SU-DHL-6 (cell line): ENCODE measurements at regions not wholly inside any gene's neighbourhood (a gene's known extent, or its start where the extent isn't known, plus 50 kb on each side); places are given as distances from the start of the nearest gene placed in this dataset.

Source experiments
- H2AFZ ChIP-seq: fragments of 200-600 bp; sonication (generic); 2 replicates; pipeline ENCODE4 v1.6.1; 2014; ENCODE audit warnings: low read depth, mild to moderate bottlenecking, moderate library complexity, mixed read lengths, antibody characterized with exemption, low read length; ENCODE audit not compliant: severe bottlenecking
- H3F3A ChIP-seq: fragments of 200-600 bp; shearing (Covaris generic); 2 replicates; pipeline ENCODE4 v1.6.0; 2016; ENCODE audit warnings: antibody characterized with exemption, mild to moderate bottlenecking; ENCODE audit not compliant: insufficient read depth
- H3K27ac ChIP-seq: fragments of 200-600 bp; sonication (generic); 2 replicates; pipeline ENCODE4 v1.5.1; 2016; ENCODE audit warnings: low read depth, mild to moderate bottlenecking, low read length, moderate library complexity, mixed read lengths
- H3K27me3 ChIP-seq: fragments of 200-600 bp; sonication (generic), shearing (Covaris generic); 2 replicates; pipeline ENCODE4 v1.6.0; 2014; ENCODE audit warnings: mild to moderate bottlenecking, low read length
- H3K36me3 ChIP-seq: fragments of 200-600 bp; sonication (generic); 2 replicates; pipeline ENCODE4 v1.6.1; 2014; ENCODE audit warnings: mild to moderate bottlenecking, low read length, mixed read lengths
- H3K4me2 ChIP-seq: fragments of 300-600, 200-600 bp; shearing (Covaris generic), sonication (generic); 2 replicates; pipeline ENCODE4 v1.6.0; 2014; ENCODE audit warnings: low read length, low read depth, mild to moderate bottlenecking; ENCODE audit not compliant: poor library complexity, severe bottlenecking
- H3K4me3 ChIP-seq: fragments of 200-600 bp; sonication (generic); 2 replicates; pipeline ENCODE4 v1.5.1; 2014; ENCODE audit warnings: antibody characterized with exemption, low read length, mild to moderate bottlenecking, mixed read lengths; ENCODE audit not compliant: insufficient read depth, poor library complexity, severe bottlenecking
- H3K79me2 ChIP-seq: fragments of 200-600 bp; sonication (generic); 2 replicates; pipeline ENCODE4 v1.6.1; 2014; ENCODE audit warnings: mild to moderate bottlenecking, low read length, moderate library complexity; ENCODE audit not compliant: insufficient read depth
- H3K9ac ChIP-seq: fragments of 200-600 bp; sonication (generic); 2 replicates; pipeline ENCODE4 v1.7.0; 2014; ENCODE audit warnings: mild to moderate bottlenecking, low read length
- H3K9me2 ChIP-seq: fragments of 200-600 bp; sonication (generic); replicated peaks from 2 replicates; pipeline ENCODE4 v1.6.1; 2014; ENCODE audit warnings: low read length; ENCODE audit not compliant: insufficient read depth
- H3K9me3 ChIP-seq: fragments of 200-600 bp; sonication (generic); 2 replicates; pipeline ENCODE4 v1.6.1; 2014; ENCODE audit warnings: low read length, mixed read lengths; ENCODE audit not compliant: insufficient read depth
- H4K20me1 ChIP-seq: fragments of 200-600 bp; sonication (generic); 2 replicates; pipeline ENCODE4 v1.6.1; 2014; ENCODE audit warnings: low read depth, mild to moderate bottlenecking, antibody characterized with exemption, low read length, moderate library complexity, mixed read lengths
- EZH2phosphoT487 ChIP-seq: fragments of 200-600 bp; sonication (generic), shearing (Covaris generic); conservative IDR thresholded peaks from 2 replicates; pipeline ENCODE4 v1.6.1; 2018; ENCODE audit warnings: mild to moderate bottlenecking, antibody characterized with exemption, low read length, moderate library complexity, mixed read lengths
- TF ChIP-seq, protein P1 (sequence below): fragments of 200-600 bp; sonication (generic); IDR thresholded peaks from one replicate; pipeline ENCODE4 v1.5.1; 2017; ENCODE audit warnings: antibody characterized with exemption, mild to moderate bottlenecking, low read length, moderate library complexity; ENCODE audit not compliant: insufficient read depth, poor library complexity, severe bottlenecking

- Histone ChIP-seq H3K9me2 (no peaks in the 10 kb centered on the region), H3K27ac (no peak overlapping the region), H3K79me2 (no peaks in the 10 kb centered on the region), H3K27me3 (no peaks in the 10 kb centered on the region), H3F3A (no peaks in the 10 kb centered on the region), H4K20me1 (no peaks in the 10 kb centered on the region), H3K36me3 (no peaks in the 10 kb centered on the region), H3K9me3 (no peaks in the 10 kb centered on the region), H2AFZ (no peak overlapping the region), H3K4me2 (no peak overlapping the region), H3K9ac (no peak overlapping the region), H3K4me3 (no peak overlapping the region)
- TF ChIP-seq, protein P1, sequence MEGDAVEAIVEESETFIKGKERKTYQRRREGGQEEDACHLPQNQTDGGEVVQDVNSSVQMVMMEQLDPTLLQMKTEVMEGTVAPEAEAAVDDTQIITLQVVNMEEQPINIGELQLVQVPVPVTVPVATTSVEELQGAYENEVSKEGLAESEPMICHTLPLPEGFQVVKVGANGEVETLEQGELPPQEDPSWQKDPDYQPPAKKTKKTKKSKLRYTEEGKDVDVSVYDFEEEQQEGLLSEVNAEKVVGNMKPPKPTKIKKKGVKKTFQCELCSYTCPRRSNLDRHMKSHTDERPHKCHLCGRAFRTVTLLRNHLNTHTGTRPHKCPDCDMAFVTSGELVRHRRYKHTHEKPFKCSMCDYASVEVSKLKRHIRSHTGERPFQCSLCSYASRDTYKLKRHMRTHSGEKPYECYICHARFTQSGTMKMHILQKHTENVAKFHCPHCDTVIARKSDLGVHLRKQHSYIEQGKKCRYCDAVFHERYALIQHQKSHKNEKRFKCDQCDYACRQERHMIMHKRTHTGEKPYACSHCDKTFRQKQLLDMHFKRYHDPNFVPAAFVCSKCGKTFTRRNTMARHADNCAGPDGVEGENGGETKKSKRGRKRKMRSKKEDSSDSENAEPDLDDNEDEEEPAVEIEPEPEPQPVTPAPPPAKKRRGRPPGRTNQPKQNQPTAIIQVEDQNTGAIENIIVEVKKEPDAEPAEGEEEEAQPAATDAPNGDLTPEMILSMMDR = no peak
- TF ChIP-seq EZH2phosphoT487 = no peak
Measured at GRCh38 chr5:19352120-19352519, 635.9 kb downstream of the CDH18 start.

GRCh38 chr5:19369048-19369447 lies 619.0 kb downstream of the CDH18 start:
- Histone ChIP-seq H3K79me2 (no peaks in the 10 kb centered on the region), H3F3A (no peaks in the 10 kb centered on the region), H3K9ac (no peak overlapping the region), H3K4me3 (no peak overlapping the region), H3K27me3 (no peaks in the 10 kb centered on the region), H3K9me3 (no peaks in the 10 kb centered on the region), H3K9me2 (no peaks in the 10 kb centered on the region), H4K20me1 (no peaks in the 10 kb centered on the region), H3K27ac (no peak overlapping the region), H2AFZ (peak overlapping the region; percentile 42), H3K36me3 (no peaks in the 10 kb centered on the region), H3K4me2 (no peak overlapping the region)
- TF ChIP-seq EZH2phosphoT487 = no peak
- TF ChIP-seq, protein P1 = no peak

DNA sequence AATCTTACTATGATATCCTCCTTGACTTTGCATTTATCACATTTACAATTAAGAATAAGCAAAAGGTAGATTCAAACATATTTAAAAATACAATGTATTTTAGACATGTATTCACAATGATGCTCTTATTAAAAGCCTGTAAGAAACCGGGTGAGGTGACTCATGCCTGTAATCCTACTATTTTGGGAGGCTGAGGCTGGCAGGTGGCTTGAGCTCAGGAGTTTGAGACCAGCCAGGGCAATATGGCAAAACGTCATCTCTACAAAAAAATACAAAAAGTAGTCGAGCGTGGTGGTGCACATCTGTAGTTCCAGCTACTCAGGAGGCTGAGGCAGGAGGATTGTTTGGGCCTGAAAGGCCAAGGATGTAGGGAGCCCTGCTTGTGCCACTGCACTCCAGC lies 618.4 kb downstream of the CDH18 start:
- H3K36me3 ChIP-seq = no peaks in the 10 kb centered on the region
- H3K4me2 ChIP-seq = no peak overlapping the region
- no peaks in the 10 kb centered on the region for H3K9me2 ChIP-seq
- H3F3A ChIP-seq = no peaks in the 10 kb centered on the region
- H3K9me3 ChIP-seq = no peaks in the 10 kb centered on the region
- no peaks in the 10 kb centered on the region for H3K27me3 ChIP-seq
- H4K20me1 ChIP-seq = no peaks in the 10 kb centered on the region
- H3K79me2 ChIP-seq = no peaks in the 10 kb centered on the region
- no peak for TF ChIP-seq EZH2phosphoT487
- TF ChIP-seq, protein P1 = no peak
- H3K27ac ChIP-seq = no peak overlapping the region
- H3K4me3 ChIP-seq = no peak overlapping the region
- no peak overlapping the region for H3K9ac ChIP-seq
- peak overlapping the region; percentile 42 for H2AFZ ChIP-seq
